ENCODE measurements at regions not wholly inside any gene's neighbourhood (a gene's known extent, or its start where the extent isn't known, plus 50 kb on each side); places are given as distances from the start of the nearest gene placed in this dataset.

GRCh38 chr4:138301536-138301935 is 59.4 kb upstream of the SLC7A11 start:
- no peaks in the 10 kb centered on the region for H3K27me3 Mint-ChIP-seq (ENCODE audit: unreplicated experiment)
- H3K36me3 Mint-ChIP-seq (ENCODE audit: unreplicated experiment) = no peaks in the 10 kb centered on the region
- DNase-seq (ENCODE audit: extremely low spot score, unreplicated experiment) = no peak
- H3K4me1 Mint-ChIP-seq (ENCODE audit: unreplicated experiment) = peaks cover 27% of the 10 kb centered on the region
- TF ChIP-seq, protein P1, sequence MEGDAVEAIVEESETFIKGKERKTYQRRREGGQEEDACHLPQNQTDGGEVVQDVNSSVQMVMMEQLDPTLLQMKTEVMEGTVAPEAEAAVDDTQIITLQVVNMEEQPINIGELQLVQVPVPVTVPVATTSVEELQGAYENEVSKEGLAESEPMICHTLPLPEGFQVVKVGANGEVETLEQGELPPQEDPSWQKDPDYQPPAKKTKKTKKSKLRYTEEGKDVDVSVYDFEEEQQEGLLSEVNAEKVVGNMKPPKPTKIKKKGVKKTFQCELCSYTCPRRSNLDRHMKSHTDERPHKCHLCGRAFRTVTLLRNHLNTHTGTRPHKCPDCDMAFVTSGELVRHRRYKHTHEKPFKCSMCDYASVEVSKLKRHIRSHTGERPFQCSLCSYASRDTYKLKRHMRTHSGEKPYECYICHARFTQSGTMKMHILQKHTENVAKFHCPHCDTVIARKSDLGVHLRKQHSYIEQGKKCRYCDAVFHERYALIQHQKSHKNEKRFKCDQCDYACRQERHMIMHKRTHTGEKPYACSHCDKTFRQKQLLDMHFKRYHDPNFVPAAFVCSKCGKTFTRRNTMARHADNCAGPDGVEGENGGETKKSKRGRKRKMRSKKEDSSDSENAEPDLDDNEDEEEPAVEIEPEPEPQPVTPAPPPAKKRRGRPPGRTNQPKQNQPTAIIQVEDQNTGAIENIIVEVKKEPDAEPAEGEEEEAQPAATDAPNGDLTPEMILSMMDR (IDR thresholded peaks at IDR 0.05) = no peak
- no peak overlapping the region for H3K27ac Mint-ChIP-seq (ENCODE audit: unreplicated experiment)
- H3K9me3 Mint-ChIP-seq (ENCODE audit: unreplicated experiment) = no peaks in the 10 kb centered on the region
- H3K4me3 Mint-ChIP-seq (ENCODE audit: unreplicated experiment) = no peak overlapping the region

DNA sequence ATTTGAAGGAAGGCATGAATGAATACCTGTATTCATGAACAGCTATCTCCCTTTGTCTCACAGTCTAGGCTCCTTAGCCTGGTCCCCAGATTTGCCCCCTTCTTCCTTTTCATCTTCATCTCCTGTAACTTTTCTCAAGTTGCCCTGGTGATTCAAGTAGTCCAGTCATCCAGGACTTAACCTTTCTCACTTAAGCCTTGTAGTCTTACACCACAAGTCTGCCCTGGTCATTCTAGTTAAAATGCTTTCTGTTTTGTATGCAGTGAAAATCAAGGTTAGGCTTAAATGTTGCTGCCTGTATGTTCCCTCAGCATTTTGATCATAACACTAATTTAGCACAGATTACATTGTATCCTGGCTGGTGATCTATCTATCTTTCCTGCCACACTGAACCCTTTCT is 58.5 kb upstream of the SLC7A11 start:
- Mint-ChIP-seq H3K36me3 (ENCODE audit: unreplicated experiment) (no peaks in the 10 kb centered on the region), H3K9me3 (ENCODE audit: unreplicated experiment) (no peaks in the 10 kb centered on the region), H3K4me3 (ENCODE audit: unreplicated experiment) (no peak overlapping the region), H3K27ac (ENCODE audit: unreplicated experiment) (no peak overlapping the region), H3K4me1 (ENCODE audit: unreplicated experiment) (peaks cover 27% of the 10 kb centered on the region), H3K27me3 (ENCODE audit: unreplicated experiment) (no peaks in the 10 kb centered on the region)
- TF ChIP-seq, protein P1 (IDR thresholded peaks at IDR 0.05) = no peak
- DNase-seq (ENCODE audit: extremely low spot score, unreplicated experiment) = no peak

DNA sequence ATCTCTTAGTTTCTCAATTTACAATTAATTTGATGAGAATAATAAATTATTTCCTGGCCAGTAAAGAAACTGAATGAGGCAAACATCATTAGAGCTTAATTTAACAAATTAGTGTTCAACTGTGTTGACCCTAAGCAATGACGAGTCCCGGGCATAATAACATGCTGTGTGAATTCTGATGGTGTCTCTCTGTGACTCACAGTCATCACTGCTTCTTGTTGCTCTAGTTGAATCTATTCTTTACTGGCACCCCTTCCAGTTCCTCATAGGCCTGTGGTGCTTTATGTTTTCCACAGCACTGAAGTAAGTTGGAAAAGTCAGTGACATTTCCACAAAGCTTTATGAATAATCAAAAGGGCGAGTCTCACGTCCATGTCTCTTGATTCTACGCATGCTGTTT is 57.7 kb upstream of the SLC7A11 start:
- DNase-seq (ENCODE audit: extremely low spot score, unreplicated experiment) = no peak
- TF ChIP-seq, protein P1 (IDR thresholded peaks at IDR 0.05) = no peak
- Mint-ChIP-seq H3K4me3 (ENCODE audit: unreplicated experiment) (no peak overlapping the region), H3K9me3 (ENCODE audit: unreplicated experiment) (no peaks in the 10 kb centered on the region), H3K36me3 (ENCODE audit: unreplicated experiment) (no peaks in the 10 kb centered on the region), H3K27me3 (ENCODE audit: unreplicated experiment) (no peaks in the 10 kb centered on the region), H3K27ac (ENCODE audit: unreplicated experiment) (no peak overlapping the region), H3K4me1 (ENCODE audit: unreplicated experiment) (peaks cover 27% of the 10 kb centered on the region)

DNA sequence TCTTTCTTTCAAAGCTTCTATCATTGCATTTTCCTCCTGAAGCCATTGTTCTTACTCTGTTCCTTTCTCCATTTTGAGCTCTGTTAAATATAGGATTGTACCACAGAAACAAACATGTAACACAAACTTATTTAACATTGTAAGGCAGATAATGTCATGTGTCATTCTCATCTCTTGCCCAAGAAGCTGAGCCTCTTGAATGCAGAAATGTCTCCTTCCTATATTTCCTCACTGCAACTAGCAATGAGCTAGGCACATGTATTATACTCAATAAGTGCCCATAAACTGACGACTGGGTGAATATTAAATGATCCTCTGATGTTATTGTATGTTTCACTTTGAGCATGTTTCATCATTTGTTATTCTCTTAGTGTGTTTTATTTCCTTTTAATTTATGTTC is 56.7 kb upstream of the SLC7A11 start:
- DNase-seq (ENCODE audit: extremely low spot score, unreplicated experiment) = no peak
- peaks cover 27% of the 10 kb centered on the region for H3K4me1 Mint-ChIP-seq (ENCODE audit: unreplicated experiment)
- no peak overlapping the region for H3K4me3 Mint-ChIP-seq (ENCODE audit: unreplicated experiment)
- H3K27ac Mint-ChIP-seq (ENCODE audit: unreplicated experiment) = no peak overlapping the region
- no peaks in the 10 kb centered on the region for H3K36me3 Mint-ChIP-seq (ENCODE audit: unreplicated experiment)
- no peaks in the 10 kb centered on the region for H3K27me3 Mint-ChIP-seq (ENCODE audit: unreplicated experiment)
- no peaks in the 10 kb centered on the region for H3K9me3 Mint-ChIP-seq (ENCODE audit: unreplicated experiment)
- TF ChIP-seq, protein P1 (IDR thresholded peaks at IDR 0.05) = no peak

- Mint-ChIP-seq H3K9me3 (ENCODE audit: unreplicated experiment) (no peaks in the 10 kb centered on the region), H3K4me3 (ENCODE audit: unreplicated experiment) (no peak overlapping the region), H3K27ac (ENCODE audit: unreplicated experiment) (no peak overlapping the region), H3K27me3 (ENCODE audit: unreplicated experiment) (no peaks in the 10 kb centered on the region), H3K36me3 (ENCODE audit: unreplicated experiment) (no peaks in the 10 kb centered on the region), H3K4me1 (ENCODE audit: unreplicated experiment) (peaks cover 27% of the 10 kb centered on the region)
- DNase-seq (ENCODE audit: extremely low spot score, unreplicated experiment) = no peak
- TF ChIP-seq, protein P1 (IDR thresholded peaks at IDR 0.05) = no peak
These were observed 56.3 kb upstream of the SLC7A11 start for GRCh38 chr4:138298431-138298830.
